Mesenchymal stem cell (in vitro differentiated cells and primary cell): ENCODE measurements at regions not wholly inside any gene's neighbourhood (a gene's known extent, or its start where the extent isn't known, plus 50 kb on each side); places are given as distances from the start of the nearest gene placed in this dataset.

Experiments
- DNase-seq: peaks from one replicate; pipeline ENCODE4 v3.0.0-alpha.2; 2013
- H2AFZ ChIP-seq: one replicate; pipeline ENCODE4 v1.6.1; 2013; ENCODE audit warnings: low read depth, mild to moderate bottlenecking, control low read depth, inconsistent platforms, low read length, moderate library complexity
- H2AK5ac ChIP-seq: 2 replicates; pipeline ENCODE4 v1.6.1; 2013; ENCODE audit warnings: low read length, moderate library complexity, mild to moderate bottlenecking, inconsistent platforms; ENCODE audit not compliant: severe bottlenecking
- H2BK120ac ChIP-seq: one replicate; pipeline ENCODE4 v1.6.1; 2013; ENCODE audit warnings: low read depth, mild to moderate bottlenecking, inconsistent platforms, low read length, moderate library complexity
- H2BK12ac ChIP-seq, 2 experiments: one replicate each; pipeline ENCODE4 v1.6.1; 2013; ENCODE audit warnings: inconsistent platforms in 2 of 2, low read length in 2 of 2, mild to moderate bottlenecking in 2 of 2, moderate library complexity in 2 of 2, control low read depth in 1 of 2
- H2BK15ac ChIP-seq: one replicate; pipeline ENCODE4 v1.6.1; 2013; ENCODE audit warnings: mild to moderate bottlenecking, low read depth, inconsistent platforms; ENCODE audit not compliant: poor library complexity, severe bottlenecking
- H2BK5ac ChIP-seq: 2 replicates; pipeline ENCODE4 v1.6.1; 2013; ENCODE audit warnings: low read depth, mild to moderate bottlenecking, low read length, control low read depth, inconsistent platforms; ENCODE audit not compliant: poor library complexity, severe bottlenecking
- H3K14ac ChIP-seq, 2 experiments: one replicate each; pipeline ENCODE4 v1.6.1; 2013; ENCODE audit warnings: inconsistent platforms in 2 of 2, low read length in 2 of 2, control low read depth in 1 of 2, mild to moderate bottlenecking in 1 of 2, moderate library complexity in 1 of 2
- H3K18ac ChIP-seq, 2 experiments: one replicate each; pipeline ENCODE4 v1.6.1; 2013; ENCODE audit warnings: inconsistent platforms in 2 of 2, low read length in 2 of 2, control low read depth in 1 of 2, low read depth in 1 of 2, mild to moderate bottlenecking in 1 of 2
- H3K23ac ChIP-seq, 2 experiments: one replicate each; pipeline ENCODE4 v1.6.1; 2013; ENCODE audit warnings: inconsistent platforms in 2 of 2, low read length in 2 of 2, mild to moderate bottlenecking in 2 of 2, moderate library complexity in 2 of 2, control low read depth in 1 of 2
- H3K27ac ChIP-seq: 2 replicates; pipeline ENCODE4 v1.5.1; 2013; ENCODE audit warnings: mild to moderate bottlenecking, moderate library complexity, low read length, control low read depth, inconsistent platforms; ENCODE audit not compliant: poor library complexity, severe bottlenecking
- H3K27me3 ChIP-seq, 2 experiments: 2 replicates each; pipeline versions ENCODE4 v1.6.1 to v1.7.0; 2013; ENCODE audit warnings: low read length in 2 of 2, mild to moderate bottlenecking in 2 of 2, moderate library complexity in 2 of 2, control low read depth in 1 of 2, inconsistent platforms in 1 of 2; ENCODE audit not compliant: control insufficient read depth in 1 of 2, insufficient read depth in 1 of 2
- H3K36me3 ChIP-seq, 2 experiments: 2 replicates each; pipeline versions ENCODE4 v1.6.1 to v1.7.0; 2013; ENCODE audit warnings: low read length in 2 of 2, control low read depth in 1 of 2, inconsistent platforms in 1 of 2, low read depth in 1 of 2, mild to moderate bottlenecking in 1 of 2; ENCODE audit not compliant: insufficient read depth in 2 of 2, control insufficient read depth in 1 of 2
- H3K4ac ChIP-seq, 2 experiments: one replicate each; pipeline ENCODE4 v1.6.1; 2013; ENCODE audit warnings: inconsistent platforms in 2 of 2, low read length in 2 of 2, mild to moderate bottlenecking in 2 of 2, moderate library complexity in 2 of 2, control low read depth in 1 of 2, low read depth in 1 of 2
- H3K4me1 ChIP-seq: 2 replicates; pipeline ENCODE4 v1.6.1; 2013; ENCODE audit warnings: low read depth, low read length, control low read depth; ENCODE audit not compliant: control insufficient read depth, insufficient read depth
- H3K4me2 ChIP-seq: 2 replicates; pipeline ENCODE4 v1.6.1; 2013; ENCODE audit warnings: low read length, mild to moderate bottlenecking, inconsistent platforms; ENCODE audit not compliant: poor library complexity, severe bottlenecking
- H3K4me3 ChIP-seq, 2 experiments: 2 replicates each; pipeline versions ENCODE4 v1.5.1 to v1.7.0; 2013; ENCODE audit warnings: low read length in 2 of 2, mild to moderate bottlenecking in 2 of 2, control low read depth in 1 of 2, low read depth in 1 of 2; ENCODE audit not compliant: insufficient read depth in 1 of 2
- H3K79me1 ChIP-seq: replicated peaks from 2 replicates; pipeline ENCODE4 v1.6.1; 2013; ENCODE audit warnings: mild to moderate bottlenecking, control low read depth, low read length, inconsistent platforms; ENCODE audit not compliant: poor library complexity, severe bottlenecking
- H3K9ac ChIP-seq: 2 replicates; pipeline ENCODE4 v1.7.0; 2013; ENCODE audit warnings: mild to moderate bottlenecking, low read length, moderate library complexity
- H3K9me3 ChIP-seq: 2 replicates; pipeline ENCODE4 v1.7.0; 2013; ENCODE audit warnings: mild to moderate bottlenecking, low read length; ENCODE audit not compliant: control insufficient read depth
- H4K8ac ChIP-seq: one replicate; pipeline ENCODE4 v1.6.1; 2013; ENCODE audit warnings: inconsistent platforms, mild to moderate bottlenecking, low read length, moderate library complexity
- H4K91ac ChIP-seq: one replicate; pipeline ENCODE4 v1.6.1; 2013; ENCODE audit warnings: mild to moderate bottlenecking, low read length, inconsistent platforms
- WGBS: methylation state at CpG from one replicate; pipeline ENCODE4 v1.1.7; 2013; ENCODE audit warnings: mixed read lengths; 5-methylcytosine and 5-hydroxymethylcytosine counted together

DNA sequence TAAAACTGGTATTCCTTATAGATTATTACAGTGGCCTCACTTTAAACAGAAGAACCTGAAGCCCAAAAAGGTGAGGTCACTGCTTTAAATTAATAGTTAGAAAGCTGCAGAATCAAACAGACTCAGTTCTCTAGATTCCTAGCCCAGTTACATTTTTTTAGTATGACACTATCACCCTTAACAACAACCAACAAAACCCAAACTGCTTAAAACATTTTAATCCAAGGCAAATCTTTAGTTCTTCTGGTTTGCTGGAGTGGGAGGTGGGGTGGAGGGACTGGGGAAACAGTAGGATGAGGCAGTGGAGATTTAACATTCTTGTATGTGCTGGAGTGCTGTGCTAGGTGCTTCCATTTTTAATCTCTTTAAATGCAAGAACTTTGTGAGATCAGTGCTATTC, 631.6 kb upstream of the KCNMB2 start:
- no peak overlapping the region for H2BK120ac ChIP-seq
- H3K79me1 ChIP-seq: no peaks in the 10 kb centered on the region
- H2BK12ac ChIP-seq: no peak overlapping the region
- peaks cover 12% of the 10 kb centered on the region for H3K4me1 ChIP-seq
- H2AK5ac ChIP-seq: peak overlapping the region; percentile 99
- H3K27ac ChIP-seq: peak overlapping the region; percentile 100
- H3K4me3 ChIP-seq: peak overlapping the region in 1 of 2 experiments; percentile 24
- peak overlapping the region; percentile 48 for H3K9ac ChIP-seq
- H3K23ac ChIP-seq: no peak overlapping the region
- H3K9me3 ChIP-seq: peaks cover 10% of the 10 kb centered on the region
- H4K91ac ChIP-seq: no peak overlapping the region
- DNase-seq: peak; percentile 13
- H3K4me2 ChIP-seq: no peak overlapping the region
- no peak overlapping the region for H2AFZ ChIP-seq
- H2BK15ac ChIP-seq: no peak overlapping the region
- no peak overlapping the region for H3K18ac ChIP-seq
- H3K14ac ChIP-seq: no peak overlapping the region
- H3K36me3 ChIP-seq: peaks cover 0 to 3% of the 10 kb centered on the region in 2 experiments
- H3K27me3 ChIP-seq: no peaks in the 10 kb centered on the region
- no peak overlapping the region for H4K8ac ChIP-seq
- H2BK5ac ChIP-seq: peak overlapping the region; percentile 99
- peak overlapping the region; percentile 26 to 87 for H3K4ac ChIP-seq

DNA sequence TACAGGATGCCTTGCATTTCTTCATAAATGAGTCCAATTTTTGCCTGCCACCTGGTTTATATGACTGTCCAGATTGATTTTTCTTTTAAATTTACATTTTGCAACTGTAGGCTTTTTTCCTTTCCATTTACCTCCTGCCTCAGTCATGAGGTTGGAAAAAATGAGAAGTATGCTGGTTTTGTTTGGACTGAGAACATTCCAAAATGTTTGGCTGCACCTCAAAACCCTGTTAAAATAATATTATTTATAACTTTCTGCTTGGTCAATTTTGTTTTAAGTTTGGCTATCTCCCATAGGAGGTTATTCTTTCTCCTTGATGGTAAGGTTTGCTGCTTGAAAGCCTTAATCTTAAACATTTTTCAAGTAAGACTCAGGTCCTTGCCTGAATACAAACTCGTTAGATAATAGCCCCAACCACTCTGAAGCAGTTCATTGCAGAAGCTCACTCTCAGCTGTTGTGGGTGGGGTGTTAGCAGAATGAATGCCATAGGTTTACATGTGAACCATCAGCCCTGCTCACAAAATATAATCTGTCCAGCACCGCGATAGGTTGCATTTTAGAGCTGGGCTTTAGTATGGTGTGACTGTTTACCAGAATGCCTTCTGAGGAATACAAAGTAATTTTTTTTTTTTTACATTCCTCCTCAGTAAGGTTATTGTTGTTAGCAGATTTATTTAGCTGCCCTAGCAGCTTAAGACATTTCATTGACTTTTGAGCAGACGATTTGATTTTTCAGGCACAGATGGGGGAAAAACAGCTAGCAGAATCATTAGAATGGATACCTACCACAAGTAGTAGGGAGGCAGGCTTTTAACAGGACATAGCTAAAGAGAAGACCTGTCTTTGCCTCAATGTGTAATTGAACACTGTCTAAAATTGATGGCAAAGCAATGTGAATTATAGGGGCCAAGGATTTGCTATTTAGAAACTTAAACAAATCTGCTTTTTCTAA, 630.8 kb upstream of the KCNMB2 start:
- Histone ChIP-seq H3K4me2 (peak overlapping the region; percentile 52), H2BK15ac (no peak overlapping the region), H2AFZ (no peak overlapping the region), H4K91ac (no peak overlapping the region), H2BK120ac (no peak overlapping the region), H3K79me1 (no peaks in the 10 kb centered on the region), H3K4me1 (peaks cover 12% of the 10 kb centered on the region), H3K9ac (peak overlapping the region; percentile 48), H3K18ac (peak overlapping the region in 1 of 2 experiments; percentile 78), H3K23ac (no peak overlapping the region), H3K4ac (no peak overlapping the region), H3K9me3 (peaks cover 2% of the 10 kb centered on the region), H3K27me3 (no peaks in the 10 kb centered on the region), H2AK5ac (peak overlapping the region; percentile 88), H3K36me3 (no peaks in the 10 kb centered on the region), H3K27ac (peak overlapping the region; percentile 100), H2BK12ac (peak overlapping the region in 1 of 2 experiments; percentile 77), H3K4me3 (peak overlapping the region in 1 of 2 experiments; percentile 24), H3K14ac (peak overlapping the region in 1 of 2 experiments; percentile 47), H4K8ac (no peak overlapping the region), H2BK5ac (peak overlapping the region; percentile 99)
- 67% methylated on average over 1 of the region's 4 CpGs for WGBS
- DNase-seq: peak; percentile 69

DNA sequence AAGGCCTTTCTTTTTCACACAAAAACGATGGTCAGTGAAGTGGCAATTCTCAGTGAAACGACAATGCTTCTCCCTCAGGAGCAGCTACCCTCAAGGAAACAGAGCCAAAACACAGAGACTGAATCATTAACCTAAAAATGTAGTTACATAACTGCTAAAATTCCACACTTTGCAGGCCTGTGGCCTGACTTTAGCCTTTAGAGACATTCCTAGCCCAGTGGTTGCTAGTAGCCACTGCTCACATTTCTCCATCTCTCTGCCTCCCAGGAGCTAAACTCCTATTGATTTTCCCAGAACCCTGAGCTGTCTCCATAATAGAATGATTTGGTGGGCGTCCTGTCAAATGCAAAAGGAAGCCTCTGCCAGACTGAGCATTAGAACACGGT, 630.1 kb upstream of the KCNMB2 start:
- Histone ChIP-seq H3K14ac (no peak overlapping the region), H3K27ac (peak overlapping the region; percentile 100), H2AK5ac (peak overlapping the region; percentile 88), H3K4me1 (peaks cover 12% of the 10 kb centered on the region), H3K4me3 (no peak overlapping the region), H4K91ac (no peak overlapping the region), H2BK12ac (no peak overlapping the region), H4K8ac (no peak overlapping the region), H2BK120ac (no peak overlapping the region), H3K9me3 (no peaks in the 10 kb centered on the region), H2BK5ac (peak overlapping the region; percentile 99), H3K79me1 (no peaks in the 10 kb centered on the region), H3K36me3 (no peaks in the 10 kb centered on the region), H2BK15ac (no peak overlapping the region), H3K27me3 (no peaks in the 10 kb centered on the region), H3K4me2 (peak overlapping the region; percentile 47), H3K23ac (no peak overlapping the region), H3K9ac (peak overlapping the region; percentile 54), H3K18ac (no peak overlapping the region), H2AFZ (no peak overlapping the region), H3K4ac (no peak overlapping the region)
- WGBS: 42% methylated on average over 3 of the region's 4 CpGs
- peak; percentile 64 for DNase-seq

DNA sequence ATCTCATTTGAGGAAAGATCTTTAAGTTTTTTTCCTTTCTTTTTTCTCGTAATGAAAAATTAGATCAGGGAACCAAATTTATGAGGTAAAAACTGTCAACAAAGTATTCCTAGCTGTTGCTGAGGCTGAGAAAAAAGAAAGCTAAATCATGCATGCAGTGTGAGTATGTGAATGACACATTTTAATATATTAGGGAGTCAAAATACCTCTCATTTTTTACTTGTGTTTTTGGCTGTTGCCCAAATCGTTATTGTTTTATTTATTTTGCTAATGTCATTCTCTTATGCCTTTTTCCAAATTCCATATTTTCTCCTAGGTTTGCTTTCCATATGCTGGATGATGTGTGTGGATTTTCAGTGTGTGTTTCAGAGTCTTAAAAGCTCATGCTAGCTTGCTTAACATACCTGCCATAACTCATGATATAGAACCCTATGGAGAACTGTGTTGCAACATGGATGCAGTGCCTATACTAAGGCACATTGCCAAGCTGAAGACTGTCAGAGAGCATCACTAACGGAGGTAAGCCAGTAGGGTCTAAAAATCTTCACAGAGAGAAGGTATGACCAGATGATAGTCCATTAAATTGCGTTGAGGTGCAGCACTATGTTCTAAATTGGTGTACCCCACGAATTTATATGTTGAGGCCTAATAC, 629.5 kb upstream of the KCNMB2 start:
- 88% methylated on average over 4 of the region's 5 CpGs for WGBS
- no peak overlapping the region for H3K4me3 ChIP-seq
- H2BK12ac ChIP-seq: no peak overlapping the region
- H3K9me3 ChIP-seq: no peaks in the 10 kb centered on the region
- H3K27ac ChIP-seq: peak overlapping the region; percentile 100
- no peak overlapping the region for H2AFZ ChIP-seq
- no peak for DNase-seq
- peaks cover 12% of the 10 kb centered on the region for H3K4me1 ChIP-seq
- no peak overlapping the region for H3K23ac ChIP-seq
- H4K91ac ChIP-seq: no peak overlapping the region
- peak overlapping the region; percentile 54 for H3K9ac ChIP-seq
- H3K36me3 ChIP-seq: no peaks in the 10 kb centered on the region
- no peak overlapping the region for H2BK5ac ChIP-seq
- no peak overlapping the region for H3K18ac ChIP-seq
- no peak overlapping the region for H4K8ac ChIP-seq
- H3K14ac ChIP-seq: no peak overlapping the region
- H3K79me1 ChIP-seq: no peaks in the 10 kb centered on the region
- peak overlapping the region in 1 of 2 experiments; percentile 7 for H3K4ac ChIP-seq
- H3K4me2 ChIP-seq: no peak overlapping the region
- no peak overlapping the region for H2BK120ac ChIP-seq
- no peak overlapping the region for H2BK15ac ChIP-seq
- peak overlapping the region; percentile 28 for H2AK5ac ChIP-seq
- H3K27me3 ChIP-seq: no peaks in the 10 kb centered on the region
